ENCODE measurements at regions not wholly inside any gene's neighbourhood (a gene's known extent, or its start where the extent isn't known, plus 50 kb on each side); places are given as distances from the start of the nearest gene placed in this dataset.

DNA sequence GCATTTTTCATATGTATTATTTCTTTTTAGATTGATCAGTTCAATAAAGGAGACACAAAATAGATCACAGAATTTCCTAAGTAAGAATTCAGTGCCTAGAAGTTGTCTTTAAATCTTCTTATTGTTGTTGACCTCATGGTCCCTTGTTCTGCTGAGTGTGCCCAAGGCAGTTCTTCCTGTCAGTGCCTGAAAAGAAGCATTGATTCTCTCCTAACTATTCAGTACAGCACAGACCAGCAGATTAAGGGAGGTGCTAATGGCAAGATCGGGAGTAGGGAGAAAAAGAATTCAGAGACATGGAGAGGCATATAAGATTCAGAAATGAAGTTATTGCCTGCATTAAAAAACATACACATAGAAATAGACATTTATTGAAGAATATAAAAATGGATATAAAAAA is 180.5 kb upstream of the PCDH9 start:
- TF ChIP-seq, protein P1, sequence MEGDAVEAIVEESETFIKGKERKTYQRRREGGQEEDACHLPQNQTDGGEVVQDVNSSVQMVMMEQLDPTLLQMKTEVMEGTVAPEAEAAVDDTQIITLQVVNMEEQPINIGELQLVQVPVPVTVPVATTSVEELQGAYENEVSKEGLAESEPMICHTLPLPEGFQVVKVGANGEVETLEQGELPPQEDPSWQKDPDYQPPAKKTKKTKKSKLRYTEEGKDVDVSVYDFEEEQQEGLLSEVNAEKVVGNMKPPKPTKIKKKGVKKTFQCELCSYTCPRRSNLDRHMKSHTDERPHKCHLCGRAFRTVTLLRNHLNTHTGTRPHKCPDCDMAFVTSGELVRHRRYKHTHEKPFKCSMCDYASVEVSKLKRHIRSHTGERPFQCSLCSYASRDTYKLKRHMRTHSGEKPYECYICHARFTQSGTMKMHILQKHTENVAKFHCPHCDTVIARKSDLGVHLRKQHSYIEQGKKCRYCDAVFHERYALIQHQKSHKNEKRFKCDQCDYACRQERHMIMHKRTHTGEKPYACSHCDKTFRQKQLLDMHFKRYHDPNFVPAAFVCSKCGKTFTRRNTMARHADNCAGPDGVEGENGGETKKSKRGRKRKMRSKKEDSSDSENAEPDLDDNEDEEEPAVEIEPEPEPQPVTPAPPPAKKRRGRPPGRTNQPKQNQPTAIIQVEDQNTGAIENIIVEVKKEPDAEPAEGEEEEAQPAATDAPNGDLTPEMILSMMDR (conservative IDR thresholded peaks at IDR 0.05 in 1 of 2, IDR thresholded peaks at IDR 0.05 in 1 of 2; ENCODE audit: low read depth in 1 of 2, low read length in 2 of 2), result no peak
- no peak for TF ChIP-seq EZH2 (IDR thresholded peaks at IDR 0.05; ENCODE audit: low read length, missing control alignments)

DNA sequence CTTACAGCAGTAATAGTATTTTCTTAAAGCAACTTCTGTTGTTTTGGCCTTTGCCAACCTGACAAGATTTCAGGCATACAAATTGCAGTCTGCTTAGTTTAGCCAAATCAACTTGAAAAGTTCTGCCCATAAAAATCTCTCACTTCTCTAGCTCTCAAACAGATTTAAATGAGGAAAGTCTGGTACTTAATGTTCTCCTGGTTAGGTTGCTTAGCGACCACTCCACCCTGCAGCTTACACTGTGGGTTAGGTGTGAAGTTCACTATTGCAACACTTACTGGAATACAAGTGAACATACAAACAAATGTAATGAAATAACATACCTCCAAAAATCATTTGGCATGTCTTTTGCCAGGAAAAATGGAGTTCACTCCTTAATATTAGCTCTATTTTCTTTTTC is 178.7 kb upstream of the PCDH9 start:
- no peak overlapping the region for H3K4me2 ChIP-seq (ENCODE audit: extremely low read depth, insufficient read depth, low read length)
- no peak overlapping the region for H3K4me3 ChIP-seq (replicated peaks in 1 of 4; ENCODE audit: control extremely low read depth in 1 of 4, insufficient read depth in 1 of 4, low read depth in 3 of 4, low read length in 4 of 4)
- no peaks in the 10 kb centered on the region for H3K79me2 ChIP-seq (ENCODE audit: control insufficient read depth, insufficient read depth, low read length)
- H3K27ac ChIP-seq (ENCODE audit: insufficient read depth, low read length), result no peak overlapping the region
- H4K20me1 ChIP-seq (ENCODE audit: control insufficient read depth, extremely low read depth, insufficient read depth, low read length), result no peaks in the 10 kb centered on the region
- no peaks in the 10 kb centered on the region for H3K36me3 ChIP-seq (ENCODE audit: control insufficient read depth, insufficient read depth, low read length)
- no peak overlapping the region for H3K9ac ChIP-seq (ENCODE audit: insufficient read depth, low read length)
- H2AFZ ChIP-seq (ENCODE audit: low read length), result no peak overlapping the region
- H3K4me1 ChIP-seq (ENCODE audit: control insufficient read depth, extremely low read depth, insufficient read depth, low read length), result no peaks in the 10 kb centered on the region
- no peaks in the 10 kb centered on the region for H3K27me3 ChIP-seq (ENCODE audit: control insufficient read depth, insufficient read depth, low read length)
- peak in 1 of 2 donors; percentile 71 for DNase-seq (ENCODE audit: low read depth in 2 of 2)
- no peaks in the 10 kb centered on the region for H3K9me3 ChIP-seq (ENCODE audit: control insufficient read depth, insufficient read depth, low read depth, low read length)
- TF ChIP-seq, protein P1 (conservative IDR thresholded peaks at IDR 0.05 in 1 of 2, IDR thresholded peaks at IDR 0.05 in 1 of 2; ENCODE audit: low read depth in 1 of 2, low read length in 2 of 2), result no peak
- TF ChIP-seq EZH2 (IDR thresholded peaks at IDR 0.05; ENCODE audit: low read length, missing control alignments), result no peak

More for the DNA sequence above, 180.5 kb upstream of the PCDH9 start:
- no peaks in the 10 kb centered on the region for H3K79me2 ChIP-seq (ENCODE audit: control insufficient read depth, insufficient read depth, low read length)
- DNase-seq (ENCODE audit: low read depth in 2 of 2), result no peak
- H3K4me2 ChIP-seq (ENCODE audit: extremely low read depth, insufficient read depth, low read length), result no peak overlapping the region
- H3K4me1 ChIP-seq (ENCODE audit: control insufficient read depth, extremely low read depth, insufficient read depth, low read length), result no peaks in the 10 kb centered on the region
- H3K27ac ChIP-seq (ENCODE audit: insufficient read depth, low read length), result no peak overlapping the region
- H2AFZ ChIP-seq (ENCODE audit: low read length), result no peak overlapping the region
- H3K9ac ChIP-seq (ENCODE audit: insufficient read depth, low read length), result no peak overlapping the region
- H3K9me3 ChIP-seq (ENCODE audit: control insufficient read depth, insufficient read depth, low read depth, low read length), result no peaks in the 10 kb centered on the region
- no peaks in the 10 kb centered on the region for H3K27me3 ChIP-seq (ENCODE audit: control insufficient read depth, insufficient read depth, low read length)
- no peaks in the 10 kb centered on the region for H4K20me1 ChIP-seq (ENCODE audit: control insufficient read depth, extremely low read depth, insufficient read depth, low read length)
- H3K36me3 ChIP-seq (ENCODE audit: control insufficient read depth, insufficient read depth, low read length), result no peaks in the 10 kb centered on the region
- H3K4me3 ChIP-seq (replicated peaks in 1 of 4; ENCODE audit: control extremely low read depth in 1 of 4, insufficient read depth in 1 of 4, low read depth in 3 of 4, low read length in 4 of 4), result no peak overlapping the region

DNA sequence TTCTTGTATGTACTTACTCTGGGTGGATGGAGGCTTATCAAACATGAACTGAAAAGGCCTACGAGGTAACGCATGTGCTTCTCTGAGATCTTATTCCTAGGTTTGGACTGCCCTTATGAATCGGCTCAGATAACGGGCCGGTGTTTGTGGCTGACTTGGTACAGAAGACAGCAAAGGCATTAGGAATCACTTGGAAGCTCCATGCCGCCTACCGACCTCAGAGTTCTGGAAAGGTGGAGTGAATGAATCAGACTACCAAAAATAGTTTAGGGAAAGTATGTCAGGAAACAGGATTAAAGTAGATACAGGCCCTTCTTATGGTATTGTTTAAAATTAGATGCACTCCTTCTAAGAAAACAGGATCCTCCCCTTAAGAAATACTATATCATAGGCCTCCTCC is 172.4 kb upstream of the PCDH9 start:
- no peak overlapping the region for H3K4me3 ChIP-seq (replicated peaks in 1 of 4; ENCODE audit: control extremely low read depth in 1 of 4, insufficient read depth in 1 of 4, low read depth in 3 of 4, low read length in 4 of 4)
- H2AFZ ChIP-seq (ENCODE audit: low read length), result no peak overlapping the region
- TF ChIP-seq, protein P1 (conservative IDR thresholded peaks at IDR 0.05 in 1 of 2, IDR thresholded peaks at IDR 0.05 in 1 of 2; ENCODE audit: low read depth in 1 of 2, low read length in 2 of 2), result no peak
- no peak for TF ChIP-seq EZH2 (IDR thresholded peaks at IDR 0.05; ENCODE audit: low read length, missing control alignments)
- no peaks in the 10 kb centered on the region for H3K27me3 ChIP-seq (ENCODE audit: control insufficient read depth, insufficient read depth, low read length)
- no peak overlapping the region for H3K27ac ChIP-seq (ENCODE audit: insufficient read depth, low read length)
- DNase-seq (ENCODE audit: low read depth in 2 of 2), result peak in 1 of 2 donors; percentile 20
- H3K9me3 ChIP-seq (ENCODE audit: control insufficient read depth, insufficient read depth, low read depth, low read length), result no peaks in the 10 kb centered on the region
- H3K9ac ChIP-seq (ENCODE audit: insufficient read depth, low read length), result no peak overlapping the region
- H3K79me2 ChIP-seq (ENCODE audit: control insufficient read depth, insufficient read depth, low read length), result no peaks in the 10 kb centered on the region
- no peaks in the 10 kb centered on the region for H3K36me3 ChIP-seq (ENCODE audit: control insufficient read depth, insufficient read depth, low read length)
- H3K4me2 ChIP-seq (ENCODE audit: extremely low read depth, insufficient read depth, low read length), result no peak overlapping the region
- no peaks in the 10 kb centered on the region for H3K4me1 ChIP-seq (ENCODE audit: control insufficient read depth, extremely low read depth, insufficient read depth, low read length)
- no peaks in the 10 kb centered on the region for H4K20me1 ChIP-seq (ENCODE audit: control insufficient read depth, extremely low read depth, insufficient read depth, low read length)

Measured in fibroblast of lung (primary cell).